IMR-90 (cell line): ENCODE measurements at regions not wholly inside any gene's neighbourhood (a gene's known extent, or its start where the extent isn't known, plus 50 kb on each side); places are given as distances from the start of the nearest gene placed in this dataset.

Experiments used
- ATAC-seq: fragments of 200-7000 bp; cut with Tn5 transposase; 2 replicates; pipeline ENCODE4 v1.9.1; 2020; ENCODE audit warnings: low read depth, mild to moderate bottlenecking, moderate library complexity
- BruUV-seq: library from RNA; stranded (reverse); fragments of 400-500 nt; replicated peaks from 2 replicates; lab custom pipeline; 2021; lab: Mats Ljungman, UMichigan
- CTCF ChIA-PET: fragments of 300-600 bp; formaldehyde crosslinking; extraction: SDS; loops from one replicate; lab custom pipeline; 2021; ENCODE audit warnings: antibody characterized with exemption; lab: Yijun Ruan, JAX
- POLR2A ChIA-PET: fragments of 300-600 bp; sonication (Branson Sonifier 250); formaldehyde crosslinking; loops from one replicate; lab custom pipeline; 2022; ENCODE audit warnings: antibody characterized with exemption; ENCODE audit not compliant: unreplicated experiment; lab: Charles Lee
- DNase-seq: peaks from one replicate; pipeline ENCODE4 v3.0.0; 2013
- H2AFZ ChIP-seq: replicated peaks from 2 replicates; pipeline ENCODE3; 2013; ENCODE audit warnings: low read length, mild to moderate bottlenecking; ENCODE audit not compliant: poor library complexity
- H2AK5ac ChIP-seq: 2 replicates; pipeline ENCODE4 v1.6.1; 2013; ENCODE audit warnings: low read depth, low read length, inconsistent platforms
- H2AK9ac ChIP-seq: replicated peaks from 2 replicates; pipeline ENCODE3; 2013; ENCODE audit warnings: mild to moderate bottlenecking, low read depth, low read length, moderate library complexity; ENCODE audit not compliant: poor library complexity
- H2BK120ac ChIP-seq: 2 replicates; pipeline ENCODE4 v1.6.1; 2013; ENCODE audit warnings: low read depth, low read length, inconsistent platforms
- H2BK15ac ChIP-seq: 3 replicates; pipeline ENCODE4 v1.6.1; 2013; ENCODE audit warnings: low read depth, low read length, inconsistent platforms
- H2BK20ac ChIP-seq: 2 replicates; pipeline ENCODE4 v1.6.1; 2013; ENCODE audit warnings: low read depth, mild to moderate bottlenecking, inconsistent platforms, low read length, moderate library complexity
- H2BK5ac ChIP-seq: 2 replicates; pipeline ENCODE4 v1.6.1; 2013; ENCODE audit warnings: mild to moderate bottlenecking, low read depth, low read length, inconsistent platforms; ENCODE audit not compliant: poor library complexity, severe bottlenecking
- H3K14ac ChIP-seq: replicated peaks from 2 replicates; pipeline ENCODE4 v1.6.1; 2013; ENCODE audit warnings: low read depth, low read length, inconsistent platforms
- H3K18ac ChIP-seq: 2 replicates; pipeline ENCODE4 v1.6.1; 2013; ENCODE audit warnings: low read depth, low read length, control low read depth
- H3K23ac ChIP-seq: 2 replicates; pipeline ENCODE4 v1.6.1; 2013; ENCODE audit warnings: low read depth, low read length, inconsistent platforms
- H3K27ac ChIP-seq: 2 replicates; pipeline ENCODE4 v1.5.1; 2013; ENCODE audit warnings: mild to moderate bottlenecking, control low read depth, low read length; ENCODE audit not compliant: insufficient read depth
- H3K27me3 ChIP-seq: 2 replicates; pipeline ENCODE4 v1.6.1; 2013; ENCODE audit warnings: low read length; ENCODE audit not compliant: control insufficient read depth, insufficient read depth
- H3K36me3 ChIP-seq: 2 replicates; pipeline ENCODE4 v1.6.1; 2013; ENCODE audit warnings: low read length, mixed read lengths; ENCODE audit not compliant: control insufficient read depth, insufficient read depth
- H3K4ac ChIP-seq: 2 replicates; pipeline ENCODE4 v1.6.1; 2013; ENCODE audit warnings: low read depth, low read length, inconsistent platforms
- H3K4me1 ChIP-seq: 2 replicates; pipeline ENCODE4 v1.6.1; 2013; ENCODE audit warnings: low read length, mixed read lengths; ENCODE audit not compliant: control insufficient read depth, insufficient read depth
- H3K4me2 ChIP-seq: 2 replicates; pipeline ENCODE4 v1.6.1; 2013; ENCODE audit warnings: low read depth, mild to moderate bottlenecking, control low read depth, low read length, moderate library complexity
- H3K4me3 ChIP-seq: 2 replicates; pipeline ENCODE4 v1.5.1; 2013; ENCODE audit warnings: low read depth, mild to moderate bottlenecking, control low read depth, low read length, moderate library complexity; ENCODE audit not compliant: insufficient read depth
- H3K56ac ChIP-seq: 2 replicates; pipeline ENCODE4 v1.6.1; 2013; ENCODE audit warnings: low read length, inconsistent platforms; ENCODE audit not compliant: insufficient read depth; ENCODE audit errors: extremely low read depth
- H3K79me1 ChIP-seq, 2 experiments: 2 replicates each; pipeline ENCODE4 v1.6.1; 2013; ENCODE audit warnings: low read length in 2 of 2, inconsistent platforms in 1 of 2, low read depth in 1 of 2
- H3K9ac ChIP-seq: 2 replicates; pipeline ENCODE4 v1.6.1; 2013; ENCODE audit warnings: low read depth, low read length, control low read depth
- H3K9me1 ChIP-seq: 2 replicates; pipeline ENCODE4 v1.6.1; 2013; ENCODE audit warnings: low read length, inconsistent platforms; ENCODE audit not compliant: insufficient read depth
- H3K9me3 ChIP-seq: 2 replicates; pipeline ENCODE4 v1.6.1; 2013; ENCODE audit warnings: low read length; ENCODE audit not compliant: control insufficient read depth, insufficient read depth
- H4K20me1 ChIP-seq: 2 replicates; pipeline ENCODE4 v1.6.1; 2013; ENCODE audit warnings: low read length, inconsistent platforms; ENCODE audit not compliant: insufficient read depth
- H4K5ac ChIP-seq: 2 replicates; pipeline ENCODE4 v1.6.1; 2013; ENCODE audit warnings: mild to moderate bottlenecking, low read depth, low read length, control low read depth
- H4K8ac ChIP-seq, 2 experiments: 2 replicates each; pipeline ENCODE4 v1.6.1; 2013; ENCODE audit warnings: low read depth in 2 of 2, low read length in 2 of 2, control low read depth in 1 of 2, inconsistent platforms in 1 of 2
- H4K91ac ChIP-seq: 2 replicates; pipeline ENCODE4 v1.6.1; 2013; ENCODE audit warnings: low read depth, low read length, inconsistent platforms; ENCODE audit not compliant: insufficient read depth
- BHLHE40 ChIP-seq: fragments of 150-350 bp; IDR thresholded peaks from 2 replicates; pipeline ENCODE4 v1.6.1; 2016; ENCODE audit warnings: mild to moderate bottlenecking, low read depth, low read length
- CEBPB ChIP-seq: IDR thresholded peaks from 2 replicates; pipeline ENCODE4 v1.6.1; 2012; ENCODE audit warnings: low read depth, low read length, improper control_type of control experiment
- CHD1 ChIP-seq: IDR thresholded peaks from 2 replicates; pipeline ENCODE4 v1.6.1; 2012; ENCODE audit warnings: low read depth, low read length, improper control_type of control experiment
- CTCF ChIP-seq: conservative IDR thresholded peaks from 2 replicates; pipeline ENCODE4 v1.5.1; 2012; ENCODE audit warnings: mild to moderate bottlenecking, low read depth, low read length, improper control_type of control experiment
- ELK1 ChIP-seq: fragments of 150-350 bp; IDR thresholded peaks from 2 replicates; pipeline ENCODE4 v1.6.1; 2016; ENCODE audit warnings: low read depth, mild to moderate bottlenecking, low read length, moderate library complexity, borderline replicate concordance
- FOS ChIP-seq: fragments of 150-350 bp; IDR thresholded peaks from 2 replicates; pipeline ENCODE4 v1.6.1; 2016; ENCODE audit warnings: low read depth, low read length
- MAFK ChIP-seq: IDR thresholded peaks from 2 replicates; pipeline ENCODE4 v1.6.1; 2012; ENCODE audit warnings: low read depth, low read length, improper control_type of control experiment
- MAZ ChIP-seq: IDR thresholded peaks from 2 replicates; pipeline ENCODE4 v1.6.1; 2012; ENCODE audit warnings: low read depth, mild to moderate bottlenecking, low read length, improper control_type of control experiment, moderate library complexity, borderline replicate concordance
- MXI1 ChIP-seq: IDR thresholded peaks from 2 replicates; pipeline ENCODE4 v1.6.1; 2012; ENCODE audit warnings: low read depth, mild to moderate bottlenecking, low read length, moderate library complexity, borderline replicate concordance
- NFE2L2 ChIP-seq: fragments of 150-350 bp; IDR thresholded peaks from 2 replicates; pipeline ENCODE4 v1.6.1; 2016; ENCODE audit warnings: low read depth, mild to moderate bottlenecking, low read length
- POLR2A ChIP-seq: IDR thresholded peaks from 2 replicates; pipeline ENCODE4 v1.6.1; 2012; ENCODE audit warnings: mild to moderate bottlenecking, low read depth, low read length
- RAD21 ChIP-seq: IDR thresholded peaks from 2 replicates; pipeline ENCODE4 v1.6.1; 2012; ENCODE audit warnings: low read length, improper control_type of control experiment
- RCOR1 ChIP-seq: IDR thresholded peaks from 2 replicates; pipeline ENCODE4 v1.6.1; 2012; ENCODE audit warnings: mild to moderate bottlenecking, low read length, improper control_type of control experiment; ENCODE audit not compliant: insufficient replicate concordance
- RFX5 ChIP-seq: IDR thresholded peaks from 2 replicates; pipeline ENCODE4 v1.8.0; 2012; ENCODE audit warnings: low read depth, mild to moderate bottlenecking, low read length, moderate library complexity
- SMC3 ChIP-seq: fragments of 150-350 bp; IDR thresholded peaks from 2 replicates; pipeline ENCODE4 v1.6.1; 2016; ENCODE audit warnings: low read depth, mild to moderate bottlenecking, antibody characterized with exemption, low read length, moderate library complexity
- USF2 ChIP-seq: fragments of 150-350 bp; IDR thresholded peaks from 2 replicates; pipeline ENCODE4 v1.6.1; 2017; ENCODE audit warnings: mild to moderate bottlenecking, antibody characterized with exemption, low read length, low read depth
- WGBS, 2 experiments: methylation state at CpG; one replicate each; pipeline versions ENCODE4 v1.1.5 to v1.1.7; 2013; ENCODE audit warnings: missing lambda C conversion rate in 2 of 2; ENCODE audit not compliant: insufficient read length in 1 of 2; ENCODE audit errors: extremely low coverage in 2 of 2; 5-methylcytosine and 5-hydroxymethylcytosine counted together
- dilution Hi-C: fragments of 300-500 bp; cut with HindIII; formaldehyde crosslinking; loops from one replicate; pipeline ENCODE4 v1.14.3; 2018; ENCODE audit warnings: low sequenced_read_pairs; ENCODE audit not compliant: unreplicated experiment
- in situ Hi-C: fragments of 300-500 bp; cut with MboI; formaldehyde crosslinking; loops from 3 replicates; pipeline ENCODE4 v1.14.3; 2019; ENCODE audit warnings: low sequenced_read_pairs, inconsistent platforms, mixed read lengths
- intact Hi-C: fragments of 100-400 bp; cut with micrococcal nuclease; formaldehyde crosslinking; loops from 2 replicates; pipeline ENCODE4 v1.10.0; 2022

GRCh38 chr21:16421965-16422364 is 692.2 kb downstream of the USP25 start:
- no peaks in the 10 kb centered on the region for H3K4me1 ChIP-seq
- H3K27me3 ChIP-seq = no peaks in the 10 kb centered on the region
- no peak overlapping the region for H4K5ac ChIP-seq

More at GRCh38 chr21:16421965-16422364, 692.2 kb downstream of the USP25 start:
- no peaks in the 10 kb centered on the region for H3K9me3 ChIP-seq
- no peak overlapping the region for H2AK9ac ChIP-seq
- H2AK5ac ChIP-seq = no peak overlapping the region
- H3K14ac ChIP-seq = no peak overlapping the region
- H4K91ac ChIP-seq = no peak overlapping the region
- ATAC-seq (no peak), DNase-seq (no peak)
- H2BK120ac ChIP-seq = no peak overlapping the region
- no peak overlapping the region for H3K4me2 ChIP-seq
- no peak overlapping the region for H3K18ac ChIP-seq
- TF ChIP-seq MAZ (no peak), SMC3 (no peak), CTCF (no peak), CEBPB (no peak), ELK1 (no peak), MAFK (no peak), RAD21 (no peak), MXI1 (no peak), CHD1 (no peak), RCOR1 (no peak), POLR2A (no peak), RFX5 (no peak), USF2 (no peak), NFE2L2 (no peak), FOS (no peak), BHLHE40 (no peak)
- dilution Hi-C loops (no loop called here), in situ Hi-C loops (no loop called here), intact Hi-C loops (loop anchor here (5.0 kb wide), 1 partner anchor 165 kb away; no protein-coding TSS in a partner anchor)
- POLR2A ChIA-PET = no interaction called here
- no peak overlapping the region for H3K56ac ChIP-seq
- no peak overlapping the region for H3K27ac ChIP-seq
- no peak overlapping the region for H3K4ac ChIP-seq
- H3K9me1 ChIP-seq = no peaks in the 10 kb centered on the region
- no CpG with 5 or more reads among the region's 3 CpGs for WGBS, 2 experiments
- H2BK20ac ChIP-seq = no peak overlapping the region
- BruUV-seq = no TSS peak
- CTCF ChIA-PET = interaction anchor here (0.6 kb wide), 1 partner anchor 140 kb away, joined by 3 read pairs; no protein-coding TSS in a partner anchor
- no peak overlapping the region for H4K8ac ChIP-seq
- H3K4me3 ChIP-seq = no peak overlapping the region
- no peak overlapping the region for H2BK5ac ChIP-seq
- H3K23ac ChIP-seq = no peak overlapping the region
- no peak overlapping the region for H2BK15ac ChIP-seq
- H3K9ac ChIP-seq = no peak overlapping the region
- no peaks in the 10 kb centered on the region for H3K36me3 ChIP-seq
- H3K79me1 ChIP-seq = no peaks in the 10 kb centered on the region
- H2AFZ ChIP-seq = no peak overlapping the region
- no peaks in the 10 kb centered on the region for H4K20me1 ChIP-seq
